OCI-LY7 (cell line): ENCODE measurements at regions not wholly inside any gene's neighbourhood (a gene's known extent, or its start where the extent isn't known, plus 50 kb on each side); places are given as distances from the start of the nearest gene placed in this dataset.

Experiments used
- BruUV-seq: library from RNA; stranded (reverse); fragments of 400-500 nt; replicated peaks from 2 replicates; lab custom pipeline; 2021; lab: Mats Ljungman, UMichigan
- CTCF ChIA-PET: fragments of 300-600 bp; sonication (Branson Sonifier 250); formaldehyde crosslinking; loops from one replicate; lab custom pipeline; 2022; ENCODE audit warnings: antibody characterized with exemption; ENCODE audit not compliant: unreplicated experiment; lab: Charles Lee
- POLR2A ChIA-PET: fragments of 300-600 bp; sonication (Branson Sonifier 250); formaldehyde crosslinking; loops from one replicate; lab custom pipeline; 2022; ENCODE audit warnings: antibody characterized with exemption; lab: Charles Lee
- DNase-seq: peaks from one replicate; pipeline ENCODE4 v3.0.0-alpha.2; 2015; ENCODE audit warnings: low spot score
- H2AFZ ChIP-seq: fragments of 200-600 bp; sonication (generic), shearing (Covaris generic); 2 replicates; pipeline ENCODE4 v1.6.1; 2014; ENCODE audit warnings: mild to moderate bottlenecking, antibody characterized with exemption, low read length, moderate library complexity
- H3K27ac ChIP-seq: fragments of 200-600 bp; sonication (generic); 2 replicates; pipeline ENCODE4 v1.5.1; 2014; ENCODE audit warnings: mixed run types, low read depth, mild to moderate bottlenecking, moderate library complexity, low read length, inconsistent platforms; ENCODE audit not compliant: poor library complexity, severe bottlenecking
- H3K36me3 ChIP-seq: fragments of 200-600 bp; sonication (generic); 2 replicates; pipeline ENCODE4 v1.6.1; 2014; ENCODE audit warnings: mild to moderate bottlenecking, antibody characterized with exemption, low read length, moderate library complexity, mixed read lengths; ENCODE audit not compliant: insufficient read depth
- H3K4me1 ChIP-seq: fragments of 200-600 bp; sonication (generic); 2 replicates; pipeline ENCODE4 v1.5.1; 2014; ENCODE audit warnings: mild to moderate bottlenecking, low read length; ENCODE audit not compliant: insufficient read depth, poor library complexity, severe bottlenecking
- H3K4me2 ChIP-seq: fragments of 200-600 bp; sonication (generic); 2 replicates; pipeline ENCODE4 v1.6.1; 2014; ENCODE audit warnings: mild to moderate bottlenecking, low read length
- H3K4me3 ChIP-seq: fragments of 200-600 bp; sonication (generic); 2 replicates; pipeline ENCODE4 v1.5.1; 2014; ENCODE audit warnings: mild to moderate bottlenecking, low read depth, low read length; ENCODE audit not compliant: poor library complexity, severe bottlenecking
- H3K79me2 ChIP-seq: fragments of 200-600 bp; sonication (generic); 2 replicates; pipeline ENCODE4 v1.6.1; 2016; ENCODE audit warnings: low read depth, mild to moderate bottlenecking, low read length, moderate library complexity, mixed read lengths; ENCODE audit not compliant: insufficient read depth
- H3K9me2 ChIP-seq: fragments of 200-600 bp; sonication (generic); 2 replicates; pipeline ENCODE4 v1.6.1; 2016; ENCODE audit warnings: mild to moderate bottlenecking, low read length, mixed read lengths; ENCODE audit not compliant: insufficient read depth
- H3K9me3 ChIP-seq: fragments of 200-600 bp; sonication (generic); 2 replicates; pipeline ENCODE4 v1.6.1; 2014; ENCODE audit warnings: mild to moderate bottlenecking, mixed run types, low read length, mixed read lengths
- H4K20me1 ChIP-seq: fragments of 200-600 bp; sonication (generic); 2 replicates; pipeline ENCODE4 v1.6.1; 2014; ENCODE audit warnings: mild to moderate bottlenecking, antibody characterized with exemption, low read length, moderate library complexity, mixed read lengths; ENCODE audit not compliant: insufficient read depth
- CTCF ChIP-seq: fragments of 200-600 bp; sonication (generic); conservative IDR thresholded peaks from 2 replicates; pipeline ENCODE4 v1.5.1; 2014; ENCODE audit warnings: mild to moderate bottlenecking, antibody characterized with exemption, low read length, moderate library complexity, mixed read lengths
- EZH2phosphoT487 ChIP-seq: fragments of 200-600 bp; sonication (generic); IDR thresholded peaks from 2 replicates; pipeline ENCODE4 v1.6.1; 2018; ENCODE audit warnings: low read depth, borderline replicate concordance, mild to moderate bottlenecking, mixed run types, antibody characterized with exemption, low read length, moderate library complexity, mixed read lengths
- intact Hi-C: fragments of 100-400 bp; cut with micrococcal nuclease; formaldehyde crosslinking; loops from one replicate; pipeline ENCODE4 v1.10.0; 2022; ENCODE audit not compliant: unreplicated experiment

- H3K4me1 ChIP-seq = no peaks in the 10 kb centered on the region
- H3K36me3 ChIP-seq = no peaks in the 10 kb centered on the region
- no peak overlapping the region for H3K27ac ChIP-seq
- intact Hi-C loops = no loop called here
- H3K9me3 ChIP-seq = no peaks in the 10 kb centered on the region
- no peak overlapping the region for H3K4me3 ChIP-seq
- DNase-seq = no peak
- CTCF ChIA-PET = no interaction called here
- POLR2A ChIA-PET = no interaction called here
- BruUV-seq = no TSS peak
- H3K79me2 ChIP-seq = no peaks in the 10 kb centered on the region
- no peaks in the 10 kb centered on the region for H4K20me1 ChIP-seq
- no peak overlapping the region for H3K4me2 ChIP-seq
- TF ChIP-seq CTCF (no peak), EZH2phosphoT487 (no peak)
- no peak overlapping the region for H2AFZ ChIP-seq
- no peaks in the 10 kb centered on the region for H3K9me2 ChIP-seq
Observed at GRCh38 chr7:96497567-96497966, 175.7 kb upstream of the SLC25A13 start.

GRCh38 chr7:96495751-96496216, 173.9 kb upstream of the SLC25A13 start:
- Histone ChIP-seq H3K36me3 (no peaks in the 10 kb centered on the region), H3K9me3 (no peaks in the 10 kb centered on the region), H2AFZ (no peak overlapping the region), H3K4me2 (no peak overlapping the region), H3K4me3 (no peak overlapping the region), H3K27ac (no peak overlapping the region), H3K79me2 (no peaks in the 10 kb centered on the region), H3K4me1 (no peaks in the 10 kb centered on the region), H4K20me1 (no peaks in the 10 kb centered on the region), H3K9me2 (no peaks in the 10 kb centered on the region)
- BruUV-seq = no TSS peak
- POLR2A ChIA-PET = no interaction called here
- TF ChIP-seq EZH2phosphoT487 = no peak
- no peak for TF ChIP-seq CTCF
- no peak for DNase-seq
- CTCF ChIA-PET = no interaction called here
- intact Hi-C loops = no loop called here

GRCh38 chr7:96486681-96487080, 164.8 kb upstream of the SLC25A13 start:
- BruUV-seq = no TSS peak
- CTCF ChIA-PET = no interaction called here
- no peaks in the 10 kb centered on the region for H3K9me2 ChIP-seq
- H2AFZ ChIP-seq = no peak overlapping the region
- no peaks in the 10 kb centered on the region for H3K36me3 ChIP-seq
- no peaks in the 10 kb centered on the region for H3K79me2 ChIP-seq
- H3K4me3 ChIP-seq = no peak overlapping the region
- H3K27ac ChIP-seq = no peak overlapping the region
- no peak for DNase-seq
- intact Hi-C loops = no loop called here
- TF ChIP-seq EZH2phosphoT487 (no peak), CTCF (no peak)
- POLR2A ChIA-PET = interaction anchor here (0.6 kb wide), 1 partner anchor 397 kb away, joined by 4 read pairs; no protein-coding TSS in a partner anchor
- H3K9me3 ChIP-seq = no peaks in the 10 kb centered on the region
- H3K4me1 ChIP-seq = no peaks in the 10 kb centered on the region
- H3K4me2 ChIP-seq = no peak overlapping the region
- no peaks in the 10 kb centered on the region for H4K20me1 ChIP-seq
